ENCODE measurements at regions not wholly inside any gene's neighbourhood (a gene's known extent, or its start where the extent isn't known, plus 50 kb on each side); places are given as distances from the start of the nearest gene placed in this dataset.

GRCh38 chr16:82301146-82301755, 131.2 kb upstream of the MPHOSPH6 start:
- H3K9me3 ChIP-seq (ENCODE audit: control insufficient read depth, insufficient read depth, low read depth, low read length): no peaks in the 10 kb centered on the region
- no TSS peak for BruUV-seq (replicated peaks)
- DNase-seq (ENCODE audit: low read depth, low spot score) (no peak), ATAC-seq (peak; percentile 38; the same call in 1 of the 2 replicates)
- intact Hi-C loops (cut with micrococcal nuclease; ENCODE audit: unreplicated experiment) (no loop called here), in situ Hi-C loops (cut with HindIII; ENCODE audit: low pct_unique_long_range_greater_than_20kb, low sequenced_read_pairs) (no loop called here)
- no peaks in the 10 kb centered on the region for H3K36me3 ChIP-seq (ENCODE audit: control insufficient read depth, insufficient read depth, low read length)
- H3K4me1 ChIP-seq (ENCODE audit: control insufficient read depth, insufficient read depth, low read length): no peaks in the 10 kb centered on the region
- TF ChIP-seq TCF7L2 (IDR thresholded peaks at IDR 0.05; ENCODE audit: low read depth, low read length): no peak
- no peak for TF ChIP-seq SIN3A (IDR thresholded peaks at IDR 0.05; ENCODE audit: borderline replicate concordance, insufficient read depth, low read depth, low read length)
- TF ChIP-seq REST (IDR thresholded peaks at IDR 0.05; ENCODE audit: insufficient read depth in 1 of 2, low read depth in 2 of 2, low read length in 1 of 2): no peak
- TF ChIP-seq CTCF (IDR thresholded peaks at IDR 0.05): no peak
- TF ChIP-seq POLR2AphosphoS5 (IDR thresholded peaks at IDR 0.05; ENCODE audit: low read depth, low read length): no peak
- H3K27ac ChIP-seq (ENCODE audit: low read length): no peak overlapping the region
- H3K27me3 ChIP-seq (ENCODE audit: control insufficient read depth, insufficient read depth, low read length): no peaks in the 10 kb centered on the region
- CTCF ChIA-PET: no interaction called here
- POLR2A ChIA-PET: interaction anchor here (0.5 kb wide), 1 partner anchor 416 kb away, joined by 13 read pairs; no protein-coding TSS in a partner anchor
- H3K4me3 ChIP-seq (ENCODE audit: low read depth in 2 of 2, low read length in 2 of 2): no peak overlapping the region

DNA sequence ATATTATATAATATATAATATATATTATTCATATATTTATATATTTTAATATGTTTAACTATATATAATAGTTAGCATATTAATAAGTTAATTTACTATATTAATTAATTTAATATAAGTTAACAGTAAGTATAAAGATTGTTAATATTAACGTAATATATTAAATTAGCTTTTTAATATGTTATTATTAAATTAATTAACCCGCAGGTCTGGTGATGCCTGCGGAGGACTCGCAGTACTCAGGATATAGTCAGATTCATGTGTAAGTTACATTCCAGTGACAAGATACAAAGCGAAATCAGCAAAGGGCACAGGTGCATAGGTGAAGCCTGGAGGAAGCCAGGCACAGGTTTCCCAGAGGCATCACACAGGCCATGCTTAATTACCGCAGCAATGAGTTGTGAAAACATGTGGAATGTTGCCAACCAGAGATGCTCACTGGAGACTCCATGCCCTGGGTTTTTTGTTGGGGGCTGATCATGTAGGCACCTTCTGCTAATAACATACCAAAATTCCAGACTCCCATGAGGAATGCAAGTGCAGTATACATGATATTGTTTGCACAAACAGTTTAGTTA, 130.4 kb upstream of the MPHOSPH6 start:
- POLR2A ChIA-PET: no interaction called here
- in situ Hi-C loops (cut with HindIII; ENCODE audit: low pct_unique_long_range_greater_than_20kb, low sequenced_read_pairs): no loop called here
- no peak for ATAC-seq

More for the DNA sequence above, 130.4 kb upstream of the MPHOSPH6 start:
- no peak for DNase-seq (ENCODE audit: low read depth, low spot score)
- no peak for TF ChIP-seq SIN3A (IDR thresholded peaks at IDR 0.05; ENCODE audit: borderline replicate concordance, insufficient read depth, low read depth, low read length)
- TF ChIP-seq CTCF (IDR thresholded peaks at IDR 0.05): no peak
- no peak for TF ChIP-seq TCF7L2 (IDR thresholded peaks at IDR 0.05; ENCODE audit: low read depth, low read length)
- no peak for TF ChIP-seq REST (IDR thresholded peaks at IDR 0.05; ENCODE audit: insufficient read depth in 1 of 2, low read depth in 2 of 2, low read length in 1 of 2)
- no peak for TF ChIP-seq POLR2AphosphoS5 (IDR thresholded peaks at IDR 0.05; ENCODE audit: low read depth, low read length)
- CTCF ChIA-PET: no interaction called here
- no peaks in the 10 kb centered on the region for H3K9me3 ChIP-seq (ENCODE audit: control insufficient read depth, insufficient read depth, low read depth, low read length)
- intact Hi-C loops (cut with micrococcal nuclease; ENCODE audit: unreplicated experiment): no loop called here
- no peaks in the 10 kb centered on the region for H3K36me3 ChIP-seq (ENCODE audit: control insufficient read depth, insufficient read depth, low read length)
- BruUV-seq (replicated peaks): no TSS peak
- H3K27me3 ChIP-seq (ENCODE audit: control insufficient read depth, insufficient read depth, low read length): no peaks in the 10 kb centered on the region
- no peak overlapping the region for H3K27ac ChIP-seq (ENCODE audit: low read length)
- H3K4me1 ChIP-seq (ENCODE audit: control insufficient read depth, insufficient read depth, low read length): no peaks in the 10 kb centered on the region
- H3K4me3 ChIP-seq (ENCODE audit: low read depth in 2 of 2, low read length in 2 of 2): no peak overlapping the region
